GM18861 (cell line): ENCODE measurements at regions not wholly inside any gene's neighbourhood (a gene's known extent, or its start where the extent isn't known, plus 50 kb on each side); places are given as distances from the start of the nearest gene placed in this dataset.
"Not testable (repeated sequence)": the region's sequence is repeated elsewhere in the genome, so short reads cannot be mapped to it uniquely, and the experiment has no call there.

Experiments
- ATAC-seq: cut with Tn5 transposase; IDR thresholded peaks from one replicate; pipeline ENCODE4 v1.9.1; 2021; ENCODE audit not compliant: unreplicated experiment

GRCh38 chr3:194056323-194056722, 79.6 kb upstream of the HES1 start:
- ATAC-seq = not testable (repeated sequence)

GRCh38 chr3:194056731-194057415, 79.1 kb upstream of the HES1 start:
- ATAC-seq = no peak

GRCh38 chr3:194057570-194058188, 78.3 kb upstream of the HES1 start:
- peak; percentile 17 for ATAC-seq

- ATAC-seq = peak; percentile 55
These were observed 77.8 kb upstream of the HES1 start for GRCh38 chr3:194058189-194058571.

- no peak for ATAC-seq
These were observed 77.2 kb upstream of the HES1 start for GRCh38 chr3:194058753-194059152.

GRCh38 chr3:194061421-194062030, 74.4 kb upstream of the HES1 start:
- ATAC-seq = no peak

- ATAC-seq = no peak
These were observed 73.1 kb upstream of the HES1 start for GRCh38 chr3:194062830-194063229.

GRCh38 chr3:194064380-194065332, 71.3 kb upstream of the HES1 start:
- no peak for ATAC-seq

GRCh38 chr3:194067327-194067726, 68.6 kb upstream of the HES1 start:
- not testable (repeated sequence) for ATAC-seq

- no peak for ATAC-seq
These were observed 68.0 kb upstream of the HES1 start for GRCh38 chr3:194067949-194068362.

- no peak for ATAC-seq
These were observed 66.3 kb upstream of the HES1 start for GRCh38 chr3:194069421-194070219.

GRCh38 chr3:194070220-194070633, 65.7 kb upstream of the HES1 start:
- peak; percentile 18 for ATAC-seq

GRCh38 chr3:194070634-194071409, 65.1 kb upstream of the HES1 start:
- ATAC-seq = peak; percentile 88

- ATAC-seq = no peak
These were observed 63.9 kb upstream of the HES1 start for GRCh38 chr3:194072097-194072428.

GRCh38 chr3:194072691-194073279, 63.2 kb upstream of the HES1 start:
- ATAC-seq = no peak

- ATAC-seq = no peak
These were observed 62.0 kb upstream of the HES1 start for GRCh38 chr3:194073926-194074325.

- ATAC-seq = no peak
These were observed 60.8 kb upstream of the HES1 start for GRCh38 chr3:194075088-194075615.

- ATAC-seq = no peak
These were observed 60.0 kb upstream of the HES1 start for GRCh38 chr3:194075802-194076460.

GRCh38 chr3:194076475-194076874, 59.5 kb upstream of the HES1 start:
- no peak for ATAC-seq
